BE2C (cell line): ENCODE measurements at regions not wholly inside any gene's neighbourhood (a gene's known extent, or its start where the extent isn't known, plus 50 kb on each side); places are given as distances from the start of the nearest gene placed in this dataset.

Experiments used
- DNase-seq: peaks from one replicate; pipeline ENCODE4 v3.0.0-alpha.2; 2020
- H3K27me3 ChIP-seq: fragments of 250-450 bp; sonication (Bioruptor Pico); 2 replicates; pipeline ENCODE4 v1.5.1; 2020; ENCODE audit warnings: mild to moderate bottlenecking
- H3K36me3 ChIP-seq: fragments of 250-450 bp; sonication (Bioruptor Pico); 2 replicates; pipeline ENCODE4 v1.5.1; 2020; ENCODE audit warnings: mild to moderate bottlenecking
- H3K4me1 ChIP-seq: fragments of 250-450 bp; sonication (Bioruptor Pico); 2 replicates; pipeline ENCODE4 v1.5.1; 2020
- H3K4me3 ChIP-seq: 2 replicates; pipeline ENCODE4 v1.5.1; 2011; ENCODE audit warnings: low read depth, low read length
- H3K9me3 ChIP-seq: fragments of 250-450 bp; sonication (Bioruptor Pico); 2 replicates; pipeline ENCODE4 v1.5.1; 2020
- CTCF ChIP-seq: IDR thresholded peaks from 2 replicates; pipeline ENCODE4 v1.5.1; 2012; ENCODE audit warnings: mild to moderate bottlenecking, low read depth, low read length

- Histone ChIP-seq H3K9me3 (no peaks in the 10 kb centered on the region), H3K36me3 (no peaks in the 10 kb centered on the region), H3K4me3 (no peak overlapping the region), H3K27me3 (no peaks in the 10 kb centered on the region), H3K4me1 (peaks cover 35% of the 10 kb centered on the region)
- no peak for DNase-seq
- TF ChIP-seq CTCF = no peak
Measured at GRCh38 chr2:7333189-7333765, 416.1 kb downstream of the RNF144A start.

GRCh38 chr2:7333960-7334493 lies 416.8 kb downstream of the RNF144A start:
- TF ChIP-seq CTCF = no peak
- Histone ChIP-seq H3K27me3 (no peaks in the 10 kb centered on the region), H3K4me1 (peaks cover 35% of the 10 kb centered on the region)

GRCh38 chr2:7338961-7339360 lies 421.7 kb downstream of the RNF144A start:
- TF ChIP-seq CTCF = no peak
- H3K4me3 ChIP-seq = no peak overlapping the region
- H3K9me3 ChIP-seq = no peaks in the 10 kb centered on the region
- H3K36me3 ChIP-seq = no peaks in the 10 kb centered on the region
- no peak for DNase-seq
- peaks cover 19% of the 10 kb centered on the region for H3K4me1 ChIP-seq
- H3K27me3 ChIP-seq = no peaks in the 10 kb centered on the region

More at GRCh38 chr2:7333960-7334493, 416.8 kb downstream of the RNF144A start:
- peak; percentile 69 for DNase-seq
- Histone ChIP-seq H3K4me3 (no peak overlapping the region), H3K36me3 (no peaks in the 10 kb centered on the region), H3K9me3 (no peaks in the 10 kb centered on the region)

- Histone ChIP-seq H3K4me1 (peaks cover 16% of the 10 kb centered on the region), H3K9me3 (no peaks in the 10 kb centered on the region; the same call in 1 of the 2 replicates), H3K36me3 (no peaks in the 10 kb centered on the region), H3K4me3 (no peak overlapping the region), H3K27me3 (no peaks in the 10 kb centered on the region)
- no peak for TF ChIP-seq CTCF
- DNase-seq = no peak
Measured at GRCh38 chr2:7346336-7346735, 429.1 kb downstream of the RNF144A start.

GRCh38 chr2:7348761-7349160 lies 431.5 kb downstream of the RNF144A start:
- Histone ChIP-seq H3K27me3 (no peaks in the 10 kb centered on the region), H3K4me1 (peaks cover 4% of the 10 kb centered on the region), H3K4me3 (no peak overlapping the region), H3K9me3 (no peaks in the 10 kb centered on the region; the same call in 1 of the 2 replicates), H3K36me3 (no peaks in the 10 kb centered on the region)
- no peak for TF ChIP-seq CTCF
- DNase-seq = no peak

GRCh38 chr2:7352191-7352590 lies 435.0 kb downstream of the RNF144A start:
- no peaks in the 10 kb centered on the region for H3K27me3 ChIP-seq
- no peak for TF ChIP-seq CTCF

More at GRCh38 chr2:7352191-7352590, 435.0 kb downstream of the RNF144A start:
- Histone ChIP-seq H3K4me1 (no peaks in the 10 kb centered on the region), H3K4me3 (no peak overlapping the region), H3K9me3 (no peaks in the 10 kb centered on the region; the same call in 1 of the 2 replicates), H3K36me3 (no peaks in the 10 kb centered on the region)
- DNase-seq = no peak
